GM12878 (cell line): ENCODE measurements at regions not wholly inside any gene's neighbourhood (a gene's known extent, or its start where the extent isn't known, plus 50 kb on each side); places are given as distances from the start of the nearest gene placed in this dataset.

Experiments
- ATAC-seq: fragments of 200-7000 bp; cut with Tn5 transposase; 3 replicates; pipeline ENCODE4 v1.9.1; 2020; ENCODE audit warnings: mild to moderate bottlenecking, moderate library complexity
- BruUV-seq: library from RNA; stranded (reverse); fragments of 400-500 nt; replicated peaks from 2 replicates; lab custom pipeline; 2021; lab: Mats Ljungman, UMichigan
- CTCF ChIA-PET: fragments of 300-600 bp; sonication (Branson Sonifier 250); formaldehyde crosslinking; extraction: SDS; loops from one replicate; lab custom pipeline; 2021; ENCODE audit warnings: inconsistent platforms; lab: Yijun Ruan, JAX
- POLR2A ChIA-PET: fragments of 350-600 bp; formaldehyde crosslinking; extraction: SDS; loops from one replicate; lab custom pipeline; 2021; ENCODE audit warnings: inconsistent platforms; lab: Charles Lee
- RAD21 ChIA-PET: fragments of 300-600 bp; sonication (Branson Sonifier 250); formaldehyde crosslinking; loops from one replicate; lab custom pipeline; 2023; ENCODE audit warnings: antibody characterized with exemption; ENCODE audit not compliant: unreplicated experiment; lab: Charles Lee
- SMC1A ChIA-PET: fragments of 300-600 bp; sonication (Branson Sonifier 250); formaldehyde crosslinking; loops from one replicate; lab custom pipeline; 2023; ENCODE audit not compliant: unreplicated experiment, uncharacterized antibody; lab: Charles Lee
- DNase-seq: peaks from one replicate; pipeline ENCODE4 v3.0.0-alpha.2; 2011; ENCODE audit warnings: low read depth, low spot score
- FAIRE-seq: peaks from 3 replicates; lab custom pipeline; 2011; peaks lifted over from hg19 to GRCh38; lab: Jason Lieb, UNC
- H2AFZ ChIP-seq: 2 replicates; pipeline ENCODE4 v1.6.0; 2011; ENCODE audit warnings: low read depth, low read length, control low read depth; ENCODE audit not compliant: control insufficient read depth
- H3K27ac ChIP-seq: 2 replicates; pipeline ENCODE4 v1.5.1; 2011; ENCODE audit warnings: control low read depth; ENCODE audit not compliant: control insufficient read depth, insufficient read depth
- H3K27me3 ChIP-seq, 2 experiments: replicated peaks in 1 of 2; 2 replicates each; pipeline versions ENCODE4 v1.6.0 to v1.6.1; 2011; ENCODE audit warnings: low read length in 1 of 2; ENCODE audit not compliant: control insufficient read depth in 2 of 2, insufficient read depth in 2 of 2
- H3K36me3 ChIP-seq, 2 experiments: 2 replicates each; pipeline ENCODE4 v1.5.1; 2011; ENCODE audit warnings: low read length in 1 of 2; ENCODE audit not compliant: control insufficient read depth in 2 of 2, insufficient read depth in 2 of 2
- H3K4me1 ChIP-seq: 2 replicates; pipeline ENCODE4 v1.6.1; 2011; ENCODE audit warnings: mild to moderate bottlenecking, low read length, moderate library complexity, mixed read lengths; ENCODE audit not compliant: control insufficient read depth, insufficient read depth
- H3K4me2 ChIP-seq: 2 replicates; pipeline ENCODE4 v1.6.0; 2011; ENCODE audit warnings: control low read depth; ENCODE audit not compliant: control insufficient read depth, insufficient read depth
- H3K4me3 ChIP-seq: fragments of 200-600 bp; sonication (generic); 2 replicates; pipeline ENCODE4 v1.5.1; 2016
- H3K79me2 ChIP-seq: 2 replicates; pipeline ENCODE4 v1.6.0; 2011; ENCODE audit warnings: low read length; ENCODE audit not compliant: control insufficient read depth, insufficient read depth
- H3K9ac ChIP-seq: 2 replicates; pipeline ENCODE4 v1.8.0; 2011; ENCODE audit warnings: low read length, control low read depth, mixed read lengths; ENCODE audit not compliant: control insufficient read depth, insufficient read depth
- H3K9me3 ChIP-seq: replicated peaks from 3 replicates; pipeline ENCODE4 v1.5.1; 2011; ENCODE audit warnings: mild to moderate bottlenecking, low read length; ENCODE audit not compliant: control insufficient read depth, insufficient read depth
- H4K20me1 ChIP-seq: 2 replicates; pipeline ENCODE4 v1.6.0; 2011; ENCODE audit not compliant: control insufficient read depth, insufficient read depth
- CHD4 ChIP-seq: fragments of 200-600 bp; sonication (generic); IDR thresholded peaks from 2 replicates; pipeline ENCODE4 v1.6.1; 2016; ENCODE audit warnings: mild to moderate bottlenecking
- ELK1 ChIP-seq: IDR thresholded peaks from 2 replicates; pipeline ENCODE4 v1.6.1; 2012; ENCODE audit warnings: low read depth, low read length, improper control_type of control experiment
- HDAC6 ChIP-seq: fragments of 200-600 bp; sonication (generic); IDR thresholded peaks from one replicate; pipeline ENCODE4 v1.8.0; 2017; ENCODE audit warnings: antibody characterized with exemption; ENCODE audit not compliant: unreplicated experiment
- JUND ChIP-seq: IDR thresholded peaks from 2 replicates; pipeline ENCODE4 v1.6.1; 2012; ENCODE audit warnings: low read depth, mild to moderate bottlenecking, low read length, improper control_type of control experiment, moderate library complexity
- KAT2A ChIP-seq: conservative IDR thresholded peaks from 2 replicates; pipeline ENCODE4 v1.6.1; 2011; ENCODE audit warnings: low read depth, low read length; ENCODE audit not compliant: control insufficient read depth
- MLLT1 ChIP-seq: fragments of 450-650 bp; IDR thresholded peaks from 2 replicates; pipeline ENCODE4 v1.6.1; 2016; ENCODE audit warnings: mild to moderate bottlenecking
- PKNOX1 ChIP-seq: fragments of 450-650 bp; IDR thresholded peaks from 2 replicates; pipeline ENCODE4 v1.6.1; 2016; ENCODE audit warnings: mild to moderate bottlenecking
- RB1 ChIP-seq: fragments of 450-650 bp; formaldehyde crosslinking; IDR thresholded peaks from 2 replicates; pipeline ENCODE4 v1.6.1; 2017; ENCODE audit warnings: mild to moderate bottlenecking, borderline replicate concordance
- RCOR1 ChIP-seq: conservative IDR thresholded peaks from 2 replicates; pipeline ENCODE4 v1.6.1; 2012; ENCODE audit warnings: low read depth, low read length, improper control_type of control experiment
- SIX5 ChIP-seq: IDR thresholded peaks from 2 replicates; pipeline ENCODE4 v1.6.1; 2011; ENCODE audit warnings: mild to moderate bottlenecking, low read depth, low read length, moderate library complexity; ENCODE audit not compliant: severe bottlenecking
- STAT3 ChIP-seq: IDR thresholded peaks from 2 replicates; pipeline ENCODE4 v1.6.1; 2011; ENCODE audit warnings: low read depth, low read length, improper control_type of control experiment
- WGBS: methylation state at CpG from one replicate; pipeline ENCODE4 v1.1.6; 2016; ENCODE audit warnings: low lambda C conversion rate; ENCODE audit not compliant: insufficient replicate concordance, insufficient coverage; ENCODE audit errors: missing lambda C conversion rate; 5-methylcytosine and 5-hydroxymethylcytosine counted together
- in situ Hi-C: fragments of 300-500 bp; cut with MboI; formaldehyde crosslinking; loops from 9 replicates; pipeline ENCODE4 v1.14.3; 2018; ENCODE audit warnings: mixed read lengths
- intact Hi-C: fragments of 100-400 bp; cut with micrococcal nuclease; formaldehyde crosslinking; loops from one replicate; pipeline ENCODE4 v1.14.2; 2022; ENCODE audit not compliant: unreplicated experiment

GRCh38 chr2:109699646-109700045 is 85.5 kb downstream of the SOWAHC start:
- H3K27me3 ChIP-seq, result no peaks in the 10 kb centered on the region; a peak in 2 of 4 replicates
- no peak overlapping the region for H3K9ac ChIP-seq
- POLR2A ChIA-PET, result no interaction called here
- no peak overlapping the region for H3K4me2 ChIP-seq
- no peaks in the 10 kb centered on the region for H3K36me3 ChIP-seq
- no peak overlapping the region for H3K27ac ChIP-seq
- ATAC-seq, result no peak
- WGBS, result 52% methylated on average over 7 of the region's 7 CpGs
- no peaks in the 10 kb centered on the region for H4K20me1 ChIP-seq
- no peak overlapping the region for H3K4me3 ChIP-seq
- no peaks in the 10 kb centered on the region for H3K79me2 ChIP-seq
- SMC1A ChIA-PET, result no interaction called here
- intact Hi-C loops, result no loop called here
- RAD21 ChIA-PET, result no interaction called here
- no peak for FAIRE-seq
- no peak for TF ChIP-seq ELK1
- no peak for TF ChIP-seq CHD4
- no peak for TF ChIP-seq JUND
- no peak for TF ChIP-seq MLLT1
- TF ChIP-seq SIX5, result no peak
- TF ChIP-seq PKNOX1, result no peak
- TF ChIP-seq STAT3, result no peak
- no peak for TF ChIP-seq KAT2A
- TF ChIP-seq RCOR1, result no peak
- no peak for TF ChIP-seq HDAC6
- no peak for TF ChIP-seq RB1
- H2AFZ ChIP-seq, result no peak overlapping the region
- BruUV-seq, result no TSS peak
- no peak for DNase-seq
- no peaks in the 10 kb centered on the region for H3K4me1 ChIP-seq
- in situ Hi-C loops, result no loop called here
- no peaks in the 10 kb centered on the region for H3K9me3 ChIP-seq
- CTCF ChIA-PET, result no interaction called here
